Adrenal gland (tissue), 5 donors: ENCODE measurements at regions not wholly inside any gene's neighbourhood (a gene's known extent, or its start where the extent isn't known, plus 50 kb on each side); places are given as distances from the start of the nearest gene placed in this dataset.

Source experiments
- POLR2A ChIP-seq, 2 donors: fragments of 450-650 bp; IDR thresholded peaks; one replicate each; pipeline ENCODE4 v1.6.1; 2017; ENCODE audit warnings: antibody characterized with exemption in 2 of 2, mild to moderate bottlenecking in 2 of 2, moderate library complexity in 1 of 2
- TF ChIP-seq, protein P1 (sequence below), 6 experiments: fragments of 450-650 bp in 4 of 6; fragments of 200-600 bp in 2 of 6; sonication (generic) in 1 of 6; IDR thresholded peaks; 1 replicate in 5 of 6; 2 replicates in 1 of 6; pipeline versions ENCODE4 v1.5.1 to v1.8.0; 2016 to 2021; ENCODE audit warnings: antibody characterized with exemption in 6 of 6, mild to moderate bottlenecking in 2 of 6, moderate library complexity in 1 of 6
- donor health status: DM: no; HTN: no; CAD: no.

DNA sequence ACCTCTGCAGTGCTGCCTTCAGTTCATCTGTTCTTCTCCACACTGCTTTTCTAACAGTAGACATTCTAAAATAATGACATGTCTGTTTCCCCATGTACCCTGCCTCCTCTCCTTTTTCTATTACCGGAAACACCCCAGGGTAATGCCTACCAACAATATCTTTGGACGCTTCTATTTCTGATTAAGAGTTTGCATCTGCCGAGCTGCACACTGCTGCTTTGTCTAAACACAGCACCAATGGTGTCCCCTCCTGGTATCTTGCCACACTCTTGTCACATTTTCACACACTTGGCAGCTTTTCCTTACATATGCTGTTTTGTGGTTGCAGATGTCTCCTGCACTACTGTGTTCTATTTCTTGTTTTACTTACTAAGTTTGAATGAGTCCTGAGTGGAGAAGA is 288.8 kb downstream of the GRIA2 start:
- TF ChIP-seq, protein P1, sequence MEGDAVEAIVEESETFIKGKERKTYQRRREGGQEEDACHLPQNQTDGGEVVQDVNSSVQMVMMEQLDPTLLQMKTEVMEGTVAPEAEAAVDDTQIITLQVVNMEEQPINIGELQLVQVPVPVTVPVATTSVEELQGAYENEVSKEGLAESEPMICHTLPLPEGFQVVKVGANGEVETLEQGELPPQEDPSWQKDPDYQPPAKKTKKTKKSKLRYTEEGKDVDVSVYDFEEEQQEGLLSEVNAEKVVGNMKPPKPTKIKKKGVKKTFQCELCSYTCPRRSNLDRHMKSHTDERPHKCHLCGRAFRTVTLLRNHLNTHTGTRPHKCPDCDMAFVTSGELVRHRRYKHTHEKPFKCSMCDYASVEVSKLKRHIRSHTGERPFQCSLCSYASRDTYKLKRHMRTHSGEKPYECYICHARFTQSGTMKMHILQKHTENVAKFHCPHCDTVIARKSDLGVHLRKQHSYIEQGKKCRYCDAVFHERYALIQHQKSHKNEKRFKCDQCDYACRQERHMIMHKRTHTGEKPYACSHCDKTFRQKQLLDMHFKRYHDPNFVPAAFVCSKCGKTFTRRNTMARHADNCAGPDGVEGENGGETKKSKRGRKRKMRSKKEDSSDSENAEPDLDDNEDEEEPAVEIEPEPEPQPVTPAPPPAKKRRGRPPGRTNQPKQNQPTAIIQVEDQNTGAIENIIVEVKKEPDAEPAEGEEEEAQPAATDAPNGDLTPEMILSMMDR (IDR thresholded peaks at IDR 0.05) = no peak
- TF ChIP-seq POLR2A (IDR thresholded peaks at IDR 0.05) = no peak
